Astrocyte (in vitro differentiated cells and primary cell): ENCODE measurements at regions not wholly inside any gene's neighbourhood (a gene's known extent, or its start where the extent isn't known, plus 50 kb on each side); places are given as distances from the start of the nearest gene placed in this dataset.

Experiments
- EZH2 ChIP-seq: IDR thresholded peaks from 2 replicates; pipeline ENCODE4 v1.6.1; 2012; ENCODE audit warnings: mild to moderate bottlenecking, low read length, inconsistent platforms; ENCODE audit not compliant: insufficient read depth
- TF ChIP-seq, protein P1 (sequence below): IDR thresholded peaks from 2 replicates; pipeline ENCODE4 v1.5.1; 2011; ENCODE audit warnings: low read depth, mild to moderate bottlenecking, inconsistent platforms, low read length, moderate library complexity; ENCODE audit not compliant: insufficient read depth

DNA sequence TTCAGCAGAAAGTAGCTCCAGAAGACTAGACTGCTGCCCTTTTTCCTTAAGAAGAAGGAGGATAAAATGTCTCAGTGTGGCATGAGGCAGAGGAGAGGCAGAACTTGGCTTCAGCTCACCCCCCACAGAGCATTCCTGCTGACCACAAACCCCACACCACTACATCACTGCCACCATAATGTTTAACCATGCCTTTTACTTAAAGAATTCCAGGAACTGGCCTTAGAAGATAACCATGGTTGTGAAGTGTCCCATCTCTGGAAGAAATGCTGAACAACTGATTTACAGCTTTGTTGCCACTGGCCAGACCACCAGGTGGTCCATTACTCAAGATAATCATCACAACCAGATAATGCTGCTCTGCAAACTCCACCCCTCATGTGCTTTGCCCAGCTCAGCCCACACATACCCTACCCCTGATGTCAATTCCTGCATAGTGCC lies 154.1 kb downstream of the CD24 start:
- TF ChIP-seq, protein P1, sequence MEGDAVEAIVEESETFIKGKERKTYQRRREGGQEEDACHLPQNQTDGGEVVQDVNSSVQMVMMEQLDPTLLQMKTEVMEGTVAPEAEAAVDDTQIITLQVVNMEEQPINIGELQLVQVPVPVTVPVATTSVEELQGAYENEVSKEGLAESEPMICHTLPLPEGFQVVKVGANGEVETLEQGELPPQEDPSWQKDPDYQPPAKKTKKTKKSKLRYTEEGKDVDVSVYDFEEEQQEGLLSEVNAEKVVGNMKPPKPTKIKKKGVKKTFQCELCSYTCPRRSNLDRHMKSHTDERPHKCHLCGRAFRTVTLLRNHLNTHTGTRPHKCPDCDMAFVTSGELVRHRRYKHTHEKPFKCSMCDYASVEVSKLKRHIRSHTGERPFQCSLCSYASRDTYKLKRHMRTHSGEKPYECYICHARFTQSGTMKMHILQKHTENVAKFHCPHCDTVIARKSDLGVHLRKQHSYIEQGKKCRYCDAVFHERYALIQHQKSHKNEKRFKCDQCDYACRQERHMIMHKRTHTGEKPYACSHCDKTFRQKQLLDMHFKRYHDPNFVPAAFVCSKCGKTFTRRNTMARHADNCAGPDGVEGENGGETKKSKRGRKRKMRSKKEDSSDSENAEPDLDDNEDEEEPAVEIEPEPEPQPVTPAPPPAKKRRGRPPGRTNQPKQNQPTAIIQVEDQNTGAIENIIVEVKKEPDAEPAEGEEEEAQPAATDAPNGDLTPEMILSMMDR = no peak
- no peak for TF ChIP-seq EZH2
